ENCODE measurements at regions not wholly inside any gene's neighbourhood (a gene's known extent, or its start where the extent isn't known, plus 50 kb on each side); places are given as distances from the start of the nearest gene placed in this dataset.

DNA sequence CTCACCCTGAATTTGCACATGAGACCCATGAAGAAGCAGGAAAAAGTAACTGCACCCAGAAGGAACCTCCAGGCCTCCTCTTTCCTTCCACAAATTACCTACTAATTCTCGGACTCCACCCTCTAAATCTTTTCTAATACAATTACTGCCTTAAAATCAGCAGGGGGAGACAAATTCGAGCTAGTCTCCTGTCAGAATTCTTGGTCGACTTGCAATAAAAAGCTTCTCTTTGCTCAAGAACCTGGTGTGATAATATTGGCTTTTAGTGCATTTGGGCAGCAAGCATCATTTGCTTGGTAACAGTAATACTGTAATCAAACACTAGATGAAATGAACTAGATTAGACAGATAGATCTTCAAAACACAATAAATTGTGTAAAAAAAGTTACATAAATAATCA is 281.9 kb downstream of the RAP2B start:
- TF ChIP-seq, protein P1, sequence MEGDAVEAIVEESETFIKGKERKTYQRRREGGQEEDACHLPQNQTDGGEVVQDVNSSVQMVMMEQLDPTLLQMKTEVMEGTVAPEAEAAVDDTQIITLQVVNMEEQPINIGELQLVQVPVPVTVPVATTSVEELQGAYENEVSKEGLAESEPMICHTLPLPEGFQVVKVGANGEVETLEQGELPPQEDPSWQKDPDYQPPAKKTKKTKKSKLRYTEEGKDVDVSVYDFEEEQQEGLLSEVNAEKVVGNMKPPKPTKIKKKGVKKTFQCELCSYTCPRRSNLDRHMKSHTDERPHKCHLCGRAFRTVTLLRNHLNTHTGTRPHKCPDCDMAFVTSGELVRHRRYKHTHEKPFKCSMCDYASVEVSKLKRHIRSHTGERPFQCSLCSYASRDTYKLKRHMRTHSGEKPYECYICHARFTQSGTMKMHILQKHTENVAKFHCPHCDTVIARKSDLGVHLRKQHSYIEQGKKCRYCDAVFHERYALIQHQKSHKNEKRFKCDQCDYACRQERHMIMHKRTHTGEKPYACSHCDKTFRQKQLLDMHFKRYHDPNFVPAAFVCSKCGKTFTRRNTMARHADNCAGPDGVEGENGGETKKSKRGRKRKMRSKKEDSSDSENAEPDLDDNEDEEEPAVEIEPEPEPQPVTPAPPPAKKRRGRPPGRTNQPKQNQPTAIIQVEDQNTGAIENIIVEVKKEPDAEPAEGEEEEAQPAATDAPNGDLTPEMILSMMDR (conservative IDR thresholded peaks at IDR 0.05; ENCODE audit: low read depth, low read length): peak; percentile 54
- no peak for TF ChIP-seq EZH2 (IDR thresholded peaks at IDR 0.05; ENCODE audit: borderline replicate concordance, low read depth, low read length, poor library complexity, severe bottlenecking)
